ENCODE measurements at regions not wholly inside any gene's neighbourhood (a gene's known extent, or its start where the extent isn't known, plus 50 kb on each side); places are given as distances from the start of the nearest gene placed in this dataset.

GRCh38 chr13:89568746-89569145, 1778.7 kb upstream of the MIR17HG start:
- TF ChIP-seq POLR2A (IDR thresholded peaks at IDR 0.05): no peak
- TF ChIP-seq, protein P1, sequence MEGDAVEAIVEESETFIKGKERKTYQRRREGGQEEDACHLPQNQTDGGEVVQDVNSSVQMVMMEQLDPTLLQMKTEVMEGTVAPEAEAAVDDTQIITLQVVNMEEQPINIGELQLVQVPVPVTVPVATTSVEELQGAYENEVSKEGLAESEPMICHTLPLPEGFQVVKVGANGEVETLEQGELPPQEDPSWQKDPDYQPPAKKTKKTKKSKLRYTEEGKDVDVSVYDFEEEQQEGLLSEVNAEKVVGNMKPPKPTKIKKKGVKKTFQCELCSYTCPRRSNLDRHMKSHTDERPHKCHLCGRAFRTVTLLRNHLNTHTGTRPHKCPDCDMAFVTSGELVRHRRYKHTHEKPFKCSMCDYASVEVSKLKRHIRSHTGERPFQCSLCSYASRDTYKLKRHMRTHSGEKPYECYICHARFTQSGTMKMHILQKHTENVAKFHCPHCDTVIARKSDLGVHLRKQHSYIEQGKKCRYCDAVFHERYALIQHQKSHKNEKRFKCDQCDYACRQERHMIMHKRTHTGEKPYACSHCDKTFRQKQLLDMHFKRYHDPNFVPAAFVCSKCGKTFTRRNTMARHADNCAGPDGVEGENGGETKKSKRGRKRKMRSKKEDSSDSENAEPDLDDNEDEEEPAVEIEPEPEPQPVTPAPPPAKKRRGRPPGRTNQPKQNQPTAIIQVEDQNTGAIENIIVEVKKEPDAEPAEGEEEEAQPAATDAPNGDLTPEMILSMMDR (IDR thresholded peaks at IDR 0.05): no peak
